ENCODE measurements at regions not wholly inside any gene's neighbourhood (a gene's known extent, or its start where the extent isn't known, plus 50 kb on each side); places are given as distances from the start of the nearest gene placed in this dataset.

DNA sequence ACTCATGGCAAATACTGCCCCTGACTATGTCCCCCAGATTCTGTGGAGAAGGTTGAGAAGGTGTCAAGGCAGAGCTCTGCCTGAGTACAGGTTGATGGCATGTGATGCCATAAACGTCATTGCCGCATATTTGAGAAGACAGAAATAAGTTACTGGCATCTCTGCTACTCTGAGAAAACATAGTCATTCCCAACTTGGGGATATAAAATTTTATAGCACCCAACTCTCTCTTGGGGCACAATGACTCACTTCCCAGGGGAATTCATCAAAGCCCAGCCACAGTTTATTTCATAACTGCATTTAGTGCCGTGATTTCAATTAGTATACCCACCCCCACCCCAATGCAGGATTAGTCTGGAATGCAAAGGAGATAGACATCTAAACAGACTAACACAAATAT, 101.9 kb upstream of the TNR start:
- no peak for DNase-seq (ENCODE audit: low read depth in 2 of 2)
- TF ChIP-seq, protein P1, sequence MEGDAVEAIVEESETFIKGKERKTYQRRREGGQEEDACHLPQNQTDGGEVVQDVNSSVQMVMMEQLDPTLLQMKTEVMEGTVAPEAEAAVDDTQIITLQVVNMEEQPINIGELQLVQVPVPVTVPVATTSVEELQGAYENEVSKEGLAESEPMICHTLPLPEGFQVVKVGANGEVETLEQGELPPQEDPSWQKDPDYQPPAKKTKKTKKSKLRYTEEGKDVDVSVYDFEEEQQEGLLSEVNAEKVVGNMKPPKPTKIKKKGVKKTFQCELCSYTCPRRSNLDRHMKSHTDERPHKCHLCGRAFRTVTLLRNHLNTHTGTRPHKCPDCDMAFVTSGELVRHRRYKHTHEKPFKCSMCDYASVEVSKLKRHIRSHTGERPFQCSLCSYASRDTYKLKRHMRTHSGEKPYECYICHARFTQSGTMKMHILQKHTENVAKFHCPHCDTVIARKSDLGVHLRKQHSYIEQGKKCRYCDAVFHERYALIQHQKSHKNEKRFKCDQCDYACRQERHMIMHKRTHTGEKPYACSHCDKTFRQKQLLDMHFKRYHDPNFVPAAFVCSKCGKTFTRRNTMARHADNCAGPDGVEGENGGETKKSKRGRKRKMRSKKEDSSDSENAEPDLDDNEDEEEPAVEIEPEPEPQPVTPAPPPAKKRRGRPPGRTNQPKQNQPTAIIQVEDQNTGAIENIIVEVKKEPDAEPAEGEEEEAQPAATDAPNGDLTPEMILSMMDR (IDR thresholded peaks at IDR 0.05; ENCODE audit: low read depth, low read length): no peak
- no peak overlapping the region for H3K4me3 ChIP-seq (replicated peaks in 1 of 2; ENCODE audit: low read depth in 2 of 2, low read length in 2 of 2)

GRCh38 chr1:175844877-175845276, 101.5 kb upstream of the TNR start:
- TF ChIP-seq, protein P1 (IDR thresholded peaks at IDR 0.05; ENCODE audit: low read depth, low read length): no peak
- H3K4me3 ChIP-seq (replicated peaks in 1 of 2; ENCODE audit: low read depth in 2 of 2, low read length in 2 of 2): no peak overlapping the region
- DNase-seq (ENCODE audit: low read depth in 2 of 2): no peak

GRCh38 chr1:175842550-175842949, 99.2 kb upstream of the TNR start:
- TF ChIP-seq, protein P1 (IDR thresholded peaks at IDR 0.05; ENCODE audit: low read depth, low read length): no peak
- no peak for DNase-seq (ENCODE audit: low read depth in 2 of 2)

DNA sequence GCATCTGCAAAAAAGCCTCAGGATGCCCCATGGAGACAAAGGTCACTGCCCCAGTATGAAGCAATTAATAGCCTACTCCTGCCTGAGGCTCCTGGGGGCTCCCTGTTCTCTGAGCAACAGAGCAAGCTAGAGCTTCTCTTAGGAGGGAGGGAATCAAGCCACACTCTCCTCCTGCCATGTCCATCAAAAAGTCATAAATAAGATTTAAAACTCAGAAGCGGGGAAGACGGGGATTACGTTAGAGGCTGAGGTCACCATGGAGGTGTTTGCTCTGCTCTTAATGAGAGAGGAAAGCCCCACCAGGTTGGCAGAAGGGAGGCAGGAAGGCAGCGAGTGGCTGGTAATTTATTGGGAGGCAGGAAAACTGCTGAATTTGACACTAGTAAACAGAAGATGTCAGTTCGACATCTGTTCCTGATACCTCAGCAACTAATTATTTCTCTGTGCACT, 98.4 kb upstream of the TNR start:
- DNase-seq (ENCODE audit: low read depth in 2 of 2): no peak
- H3K4me3 ChIP-seq (replicated peaks in 1 of 2; ENCODE audit: low read depth in 2 of 2, low read length in 2 of 2): no peak overlapping the region
- TF ChIP-seq, protein P1 (IDR thresholded peaks at IDR 0.05; ENCODE audit: low read depth, low read length): no peak

More at GRCh38 chr1:175842550-175842949, 99.2 kb upstream of the TNR start:
- H3K4me3 ChIP-seq (replicated peaks in 1 of 2; ENCODE audit: low read depth in 2 of 2, low read length in 2 of 2): no peak overlapping the region

DNA sequence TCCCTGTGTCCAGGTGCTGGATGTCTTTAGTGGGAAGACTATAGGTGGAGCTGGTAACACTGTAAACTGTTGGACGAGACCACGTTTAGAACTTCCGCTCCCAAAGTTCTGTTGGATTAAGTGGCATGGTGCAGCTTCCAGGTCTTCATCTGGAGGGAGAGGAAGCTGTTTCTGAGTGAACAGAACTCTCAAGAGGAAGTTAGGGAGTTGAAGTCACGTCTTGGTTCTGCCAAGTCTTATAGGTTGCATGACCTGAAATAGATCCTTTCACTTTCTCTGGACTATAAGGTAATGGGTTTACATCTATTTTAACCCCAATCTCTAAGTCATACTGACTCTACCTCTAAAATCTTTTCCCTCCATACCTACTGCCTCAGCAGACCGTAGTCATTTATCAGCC, 97.4 kb upstream of the TNR start:
- TF ChIP-seq, protein P1 (IDR thresholded peaks at IDR 0.05; ENCODE audit: low read depth, low read length): no peak
- DNase-seq (ENCODE audit: low read depth in 2 of 2): no peak
- no peak overlapping the region for H3K4me3 ChIP-seq (replicated peaks in 1 of 2; ENCODE audit: low read depth in 2 of 2, low read length in 2 of 2)

- DNase-seq (ENCODE audit: low read depth in 2 of 2): no peak
- H3K4me3 ChIP-seq (replicated peaks in 1 of 2; ENCODE audit: low read depth in 2 of 2, low read length in 2 of 2): no peak overlapping the region
- TF ChIP-seq, protein P1 (IDR thresholded peaks at IDR 0.05; ENCODE audit: low read depth, low read length): no peak
Observed at GRCh38 chr1:175839779-175840669, 96.6 kb upstream of the TNR start.

All from cardiac fibroblast (primary cell).